HG03520 (cell line): ENCODE measurements at regions not wholly inside any gene's neighbourhood (a gene's known extent, or its start where the extent isn't known, plus 50 kb on each side); places are given as distances from the start of the nearest gene placed in this dataset.

Experiments used
- ATAC-seq: cut with Tn5 transposase; IDR thresholded peaks from one replicate; pipeline ENCODE4 v1.9.1; 2021; ENCODE audit warnings: mild to moderate bottlenecking, moderate library complexity; ENCODE audit not compliant: unreplicated experiment

GRCh38 chr17:33473061-33473460 lies 180.0 kb upstream of the ASIC2 start:
- no peak for ATAC-seq

- ATAC-seq, result no peak
Observed at GRCh38 chr17:33474789-33475188, 181.7 kb upstream of the ASIC2 start.

DNA sequence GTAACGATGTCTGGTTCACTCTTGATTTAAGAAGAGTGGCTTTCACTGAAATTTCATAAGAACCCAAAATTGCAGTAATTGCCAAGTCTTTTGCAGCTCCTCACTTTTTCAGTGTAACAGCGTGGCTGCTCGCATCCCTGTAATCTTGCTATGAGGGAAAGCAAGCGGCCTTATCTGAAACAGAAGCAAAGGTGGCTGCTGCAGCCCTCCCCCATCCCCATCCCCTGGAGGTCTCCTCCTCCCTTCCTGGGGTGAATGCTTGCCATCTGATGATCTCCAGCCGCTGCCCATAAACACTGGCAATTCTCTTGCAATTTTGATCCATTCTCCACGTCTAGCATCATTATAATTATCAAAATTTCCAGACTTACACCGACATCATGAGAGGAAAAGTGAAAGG lies 182.5 kb upstream of the ASIC2 start:
- ATAC-seq, result no peak

DNA sequence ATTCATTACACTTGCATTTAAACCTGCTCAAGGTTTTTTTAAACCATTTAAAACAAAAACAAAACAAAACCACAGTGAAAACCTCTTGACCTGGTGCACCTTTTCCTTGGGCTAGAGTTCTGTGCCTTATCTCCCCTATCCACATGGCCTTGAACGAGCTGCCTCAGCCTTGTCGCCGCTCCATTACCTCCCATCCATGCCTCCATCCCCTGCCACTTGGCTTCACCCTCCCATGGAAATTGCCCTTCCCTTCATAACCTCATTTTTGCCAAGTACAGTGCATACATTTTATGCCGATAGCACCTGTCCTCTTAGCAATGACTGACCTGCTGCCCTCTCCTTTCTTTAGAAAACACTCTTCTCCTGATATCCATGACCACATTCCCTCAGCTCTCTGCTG lies 188.6 kb upstream of the ASIC2 start:
- ATAC-seq, result no peak

GRCh38 chr17:33482636-33483035 lies 189.5 kb upstream of the ASIC2 start:
- ATAC-seq, result no peak

GRCh38 chr17:33484559-33484958 lies 191.5 kb upstream of the ASIC2 start:
- no peak for ATAC-seq

- ATAC-seq, result no peak
Observed at GRCh38 chr17:33486135-33486885, 193.2 kb upstream of the ASIC2 start.

DNA sequence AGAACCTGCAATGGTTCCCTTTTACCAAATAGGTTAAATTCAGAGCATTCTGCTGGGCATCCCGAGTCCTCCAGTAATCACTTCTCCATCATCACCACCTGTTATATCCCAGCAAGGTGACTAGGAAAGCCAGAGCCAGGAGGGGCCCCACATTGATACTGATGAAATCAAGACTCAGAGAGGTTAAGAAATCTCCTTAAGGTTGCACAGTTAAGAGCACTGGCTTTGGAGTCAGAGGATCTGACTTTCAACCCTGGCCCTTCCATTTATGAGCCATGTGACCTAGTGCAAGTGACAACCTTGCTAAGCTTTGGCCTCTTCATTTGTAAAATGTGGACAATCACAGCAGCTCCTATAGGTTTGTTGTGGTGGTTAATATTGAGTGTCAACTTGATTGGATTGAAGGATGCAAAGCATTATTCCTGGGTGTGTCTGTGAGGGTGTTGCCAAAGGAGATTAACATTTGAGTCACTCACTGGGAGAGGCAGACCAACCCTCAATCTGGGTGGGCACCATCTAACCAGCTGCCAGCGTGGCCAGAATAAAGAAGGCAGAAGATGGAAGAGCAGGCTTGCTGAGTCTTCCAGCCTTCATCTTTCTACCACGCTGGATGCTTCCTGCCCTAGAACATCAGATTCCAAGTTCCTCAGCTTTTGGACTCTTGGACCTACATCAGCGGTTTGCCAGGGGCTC lies 194.2 kb upstream of the ASIC2 start:
- ATAC-seq, result no peak

DNA sequence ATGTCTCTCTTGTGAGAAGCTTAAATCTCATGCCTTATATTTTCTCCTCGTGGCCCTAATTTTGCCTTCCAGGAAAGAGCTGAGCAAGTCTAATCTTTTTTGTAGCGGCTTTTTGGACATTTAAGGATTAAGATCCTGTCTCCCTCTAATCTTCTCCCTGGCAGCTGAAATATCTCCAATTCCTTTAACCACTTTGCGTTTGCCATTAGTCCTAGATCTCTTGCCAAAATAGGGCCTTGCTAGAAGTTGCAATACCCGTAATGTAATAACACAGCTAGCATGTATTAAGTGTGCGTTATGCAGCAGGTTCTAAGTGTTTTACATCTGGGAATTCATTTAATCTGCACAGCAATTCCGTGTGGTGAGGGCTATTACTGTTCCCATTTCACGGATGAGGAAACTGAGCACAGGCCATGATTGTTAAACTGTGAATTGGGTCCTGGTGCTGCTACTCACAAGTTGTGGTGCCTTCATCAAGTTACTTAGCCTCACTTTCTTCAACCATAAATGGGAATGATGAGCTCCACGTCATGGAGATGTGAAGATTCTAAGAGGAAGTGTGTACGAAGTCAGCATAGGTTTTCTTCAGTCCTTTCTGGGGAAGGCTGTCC lies 198.9 kb upstream of the ASIC2 start:
- ATAC-seq, result no peak

DNA sequence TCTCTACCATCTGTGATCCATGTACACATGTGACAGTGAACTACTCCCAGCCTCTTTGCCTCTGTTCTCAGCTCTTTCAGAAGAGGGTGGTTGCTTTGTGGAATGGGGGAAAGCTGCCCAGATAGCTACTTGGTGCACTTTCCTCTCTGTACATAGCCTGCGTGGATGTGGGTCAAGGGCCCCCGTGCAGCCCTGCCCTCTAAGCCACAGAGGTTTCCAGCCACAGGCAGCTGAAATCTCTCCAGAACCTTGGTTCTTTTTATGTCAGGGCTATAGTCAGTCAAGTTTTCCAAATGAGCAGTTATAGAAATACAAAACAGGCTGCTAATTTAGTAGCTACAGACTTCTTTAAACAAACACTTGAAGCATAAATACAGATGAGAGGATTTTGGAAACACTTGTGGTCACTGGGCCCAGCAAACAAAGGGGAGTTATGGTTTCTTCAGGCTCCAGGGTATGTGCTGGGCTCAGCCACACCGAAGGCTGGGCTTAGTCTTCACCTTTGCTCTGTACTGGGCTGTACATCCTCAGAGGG lies 199.7 kb upstream of the ASIC2 start:
- ATAC-seq, result no peak

DNA sequence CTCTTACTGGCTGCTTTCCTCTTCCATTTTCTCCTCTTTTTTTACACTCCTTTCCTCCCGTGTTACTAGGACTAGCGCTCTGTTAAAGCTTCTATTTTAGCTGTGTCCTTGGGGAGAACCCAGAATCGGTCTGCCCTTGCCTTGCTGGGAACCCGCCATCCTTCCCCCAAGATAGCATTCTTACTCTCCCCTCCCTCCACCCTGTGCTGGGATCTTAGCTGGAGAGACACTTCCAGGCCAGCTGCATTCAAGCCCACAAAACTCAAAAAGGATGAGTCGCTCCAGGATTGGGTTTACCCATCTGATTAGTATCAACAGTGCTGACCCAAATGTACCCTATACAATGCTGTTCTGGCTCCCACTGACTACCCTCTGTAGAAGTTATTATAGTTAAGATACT lies 200.5 kb upstream of the ASIC2 start:
- ATAC-seq, result no peak

DNA sequence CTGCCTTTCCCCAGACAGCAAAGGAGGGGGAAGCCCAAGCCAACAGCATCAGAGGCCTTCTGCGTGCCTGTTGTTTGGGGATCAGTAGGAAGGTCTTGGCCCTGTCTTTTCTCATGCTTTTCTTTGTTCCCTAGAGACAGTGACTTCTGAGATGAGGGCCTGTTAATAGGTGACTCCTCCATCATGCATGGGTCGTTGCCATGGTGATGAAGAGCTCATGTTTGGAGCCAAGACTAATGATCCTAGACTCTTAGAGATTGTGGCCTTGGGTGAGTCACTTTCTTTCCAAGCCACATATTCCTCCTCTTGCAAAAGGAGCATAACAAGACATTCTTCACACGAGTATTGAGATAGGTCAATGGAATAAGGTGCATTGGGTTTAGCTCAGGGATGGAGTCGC lies 201.1 kb upstream of the ASIC2 start:
- ATAC-seq, result no peak

DNA sequence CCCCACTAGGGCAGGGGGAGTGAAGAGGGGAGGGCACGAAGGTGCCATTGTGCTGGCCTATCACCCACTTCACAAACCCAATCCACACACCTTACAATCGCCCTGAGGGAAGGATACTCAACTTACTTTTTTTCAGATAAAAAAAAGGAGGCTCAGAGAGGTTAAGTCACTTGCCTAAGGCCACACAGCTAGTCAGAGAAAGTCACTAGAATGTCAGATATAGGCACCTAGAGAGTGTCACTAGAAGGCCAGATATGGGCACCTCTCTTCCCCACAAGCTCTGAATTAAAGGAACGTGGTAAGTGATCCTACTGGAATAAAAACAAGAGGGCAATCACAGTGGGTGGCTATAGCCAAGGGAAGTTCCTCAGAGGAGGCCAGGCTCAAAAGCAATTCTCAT lies 204.5 kb upstream of the ASIC2 start:
- no peak for ATAC-seq

- no peak for ATAC-seq
Observed at GRCh38 chr17:33498069-33498468, 205.0 kb upstream of the ASIC2 start.

DNA sequence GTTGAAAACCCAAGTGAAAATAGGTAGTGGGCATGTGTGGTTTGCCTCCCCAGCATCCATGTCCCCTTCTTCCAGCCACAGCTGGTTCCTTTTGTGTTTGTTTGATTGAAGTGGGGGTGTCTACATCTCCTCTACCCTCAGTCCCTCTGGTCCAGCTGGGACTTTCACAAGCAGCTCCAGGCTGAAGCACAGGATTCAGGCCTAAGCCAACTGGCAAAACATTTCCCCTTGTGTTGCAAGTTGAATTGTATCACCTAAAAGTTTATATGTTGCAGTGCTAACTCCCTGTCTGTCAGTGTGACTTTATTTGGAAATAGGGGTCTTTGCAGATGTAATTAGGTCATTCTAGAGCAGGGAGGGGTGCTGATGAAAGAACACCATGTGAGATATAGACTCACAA lies 205.9 kb upstream of the ASIC2 start:
- no peak for ATAC-seq

GRCh38 chr17:33500151-33500550 lies 207.1 kb upstream of the ASIC2 start:
- ATAC-seq, result no peak

GRCh38 chr17:33501185-33501584 lies 208.1 kb upstream of the ASIC2 start:
- no peak for ATAC-seq

- no peak for ATAC-seq
Observed at GRCh38 chr17:33504571-33504970, 211.5 kb upstream of the ASIC2 start.

DNA sequence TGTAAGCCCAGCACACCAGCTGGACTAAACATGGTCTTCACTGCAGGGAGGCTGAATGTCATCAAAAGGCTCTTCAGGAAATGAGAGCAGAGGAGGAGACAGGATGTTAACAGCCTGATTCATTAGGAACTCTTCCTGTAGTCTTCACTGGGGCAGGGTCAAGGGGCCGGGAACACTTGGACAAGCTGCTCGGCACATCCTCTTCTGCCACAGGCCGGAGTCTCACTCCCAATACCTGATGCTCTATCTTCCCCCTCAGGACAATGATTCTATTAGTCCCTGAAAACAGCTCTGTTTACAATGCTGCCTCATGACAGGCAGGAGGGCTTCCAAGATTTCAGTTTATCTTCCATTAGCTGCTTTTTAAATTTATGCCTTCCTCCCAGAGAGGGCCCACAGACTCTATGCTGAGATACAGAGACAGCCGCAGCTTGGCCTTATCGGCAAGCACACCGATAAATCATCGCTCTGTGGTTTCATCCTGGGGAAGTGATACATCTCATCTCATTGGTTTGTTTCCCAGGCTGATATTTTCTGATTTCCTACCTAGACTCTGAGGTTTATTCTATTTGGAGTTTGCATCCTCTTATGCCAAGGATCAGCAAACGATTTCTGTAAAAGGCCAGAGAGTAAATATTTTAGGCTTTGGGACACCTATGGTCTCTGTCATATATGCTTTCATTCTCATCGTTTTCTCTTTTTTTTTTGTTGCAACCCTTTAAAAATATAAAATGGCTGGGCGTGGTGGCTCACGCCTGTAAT lies 214.0 kb upstream of the ASIC2 start:
- ATAC-seq, result no peak

DNA sequence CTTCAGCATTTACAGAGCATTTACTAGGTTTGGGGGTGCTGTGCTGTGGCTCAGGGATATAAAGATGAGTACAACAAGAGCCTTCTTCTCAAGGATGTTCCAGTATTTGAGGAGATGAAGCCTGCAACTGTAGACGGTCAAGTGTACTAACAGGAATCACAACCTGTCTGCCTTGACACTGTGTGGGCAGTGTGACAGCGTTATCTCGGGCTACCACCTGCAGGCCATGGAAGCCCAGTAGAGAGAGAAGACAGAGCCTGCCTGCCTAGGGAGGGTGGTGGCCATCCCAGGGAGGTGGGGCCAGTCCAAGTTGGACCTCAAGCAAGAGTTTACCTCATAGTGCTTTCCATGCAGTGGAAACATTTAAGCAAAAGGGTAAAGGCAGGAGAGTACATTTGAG lies 215.1 kb upstream of the ASIC2 start:
- ATAC-seq, result no peak

GRCh38 chr17:33509331-33509730 lies 216.2 kb upstream of the ASIC2 start:
- no peak for ATAC-seq
